ENCODE measurements at regions not wholly inside any gene's neighbourhood (a gene's known extent, or its start where the extent isn't known, plus 50 kb on each side); places are given as distances from the start of the nearest gene placed in this dataset.

GRCh38 chr6:134846865-134847264 is 103.0 kb downstream of the ALDH8A1 start:
- ChIA-PET CTCF (no interaction called here), POLR2A (no interaction called here)
- no peaks in the 10 kb centered on the region for H3K9me3 Mint-ChIP-seq (ENCODE audit: unreplicated experiment)
- peaks cover 6% of the 10 kb centered on the region for H3K4me1 Mint-ChIP-seq (ENCODE audit: low read depth, unreplicated experiment)
- no peaks in the 10 kb centered on the region for H3K36me3 Mint-ChIP-seq (ENCODE audit: insufficient read depth, unreplicated experiment)
- no peak overlapping the region for H3K4me3 Mint-ChIP-seq (ENCODE audit: unreplicated experiment)
- Histone ChIP-seq H3K36me3 (ENCODE audit: control insufficient read depth, insufficient read depth, low read length) (no peaks in the 10 kb centered on the region), H3K27me3 (replicated peaks; ENCODE audit: control insufficient read depth, insufficient read depth, low read length) (no peaks in the 10 kb centered on the region), H3K4me1 (no peaks in the 10 kb centered on the region), H3K9me3 (no peaks in the 10 kb centered on the region), H3K4me3 (ENCODE audit: low read depth, low read length) (no peak overlapping the region)
- H3K27me3 Mint-ChIP-seq (ENCODE audit: insufficient read depth, unreplicated experiment), result no peaks in the 10 kb centered on the region
- TF ChIP-seq CTCF (IDR thresholded peaks at IDR 0.05; ENCODE audit: insufficient read depth in 1 of 2, low read depth in 1 of 2, low read length in 1 of 2, severe bottlenecking in 1 of 2, unreplicated experiment in 1 of 2), result no peak
- no peak overlapping the region for H3K27ac Mint-ChIP-seq (ENCODE audit: unreplicated experiment)
- BruUV-seq (replicated peaks), result no TSS peak
- DNase-seq, result no peak
- intact Hi-C loops (cut with micrococcal nuclease; ENCODE audit: unreplicated experiment), result no loop called here

GRCh38 chr6:134846031-134846430 is 103.9 kb downstream of the ALDH8A1 start:
- POLR2A ChIA-PET, result no interaction called here
- no peak for DNase-seq
- no peaks in the 10 kb centered on the region for H3K27me3 ChIP-seq (replicated peaks; ENCODE audit: control insufficient read depth, insufficient read depth, low read length)
- no peaks in the 10 kb centered on the region for H3K9me3 Mint-ChIP-seq (ENCODE audit: unreplicated experiment)
- intact Hi-C loops (cut with micrococcal nuclease; ENCODE audit: unreplicated experiment), result no loop called here
- no peaks in the 10 kb centered on the region for H3K36me3 ChIP-seq (ENCODE audit: control insufficient read depth, insufficient read depth, low read length)
- H3K4me1 ChIP-seq, result no peaks in the 10 kb centered on the region
- H3K27ac Mint-ChIP-seq (ENCODE audit: unreplicated experiment), result no peak overlapping the region
- CTCF ChIA-PET, result no interaction called here
- no peak overlapping the region for H3K4me3 Mint-ChIP-seq (ENCODE audit: unreplicated experiment)
- no peak for TF ChIP-seq CTCF (IDR thresholded peaks at IDR 0.05; ENCODE audit: insufficient read depth in 1 of 2, low read depth in 1 of 2, low read length in 1 of 2, severe bottlenecking in 1 of 2, unreplicated experiment in 1 of 2)
- no peaks in the 10 kb centered on the region for H3K27me3 Mint-ChIP-seq (ENCODE audit: insufficient read depth, unreplicated experiment)
- H3K36me3 Mint-ChIP-seq (ENCODE audit: insufficient read depth, unreplicated experiment), result no peaks in the 10 kb centered on the region
- H3K4me3 ChIP-seq (ENCODE audit: low read depth, low read length), result no peak overlapping the region
- H3K4me1 Mint-ChIP-seq (ENCODE audit: low read depth, unreplicated experiment), result peaks cover 6% of the 10 kb centered on the region
- H3K9me3 ChIP-seq, result no peaks in the 10 kb centered on the region
- BruUV-seq (replicated peaks), result no TSS peak

GRCh38 chr6:134844120-134844519 is 105.8 kb downstream of the ALDH8A1 start:
- H3K36me3 ChIP-seq (ENCODE audit: control insufficient read depth, insufficient read depth, low read length), result no peaks in the 10 kb centered on the region
- no peak overlapping the region for H3K4me3 ChIP-seq (ENCODE audit: low read depth, low read length)
- BruUV-seq (replicated peaks), result no TSS peak
- H3K27me3 ChIP-seq (replicated peaks; ENCODE audit: control insufficient read depth, insufficient read depth, low read length), result no peaks in the 10 kb centered on the region
- H3K4me1 ChIP-seq, result 0 out of 2 replicates have a peak, but pooled peaks cover 3% of the 10 kb centered on the region
- Mint-ChIP-seq H3K9me3 (ENCODE audit: unreplicated experiment) (no peaks in the 10 kb centered on the region), H3K4me1 (ENCODE audit: low read depth, unreplicated experiment) (peaks cover 21% of the 10 kb centered on the region), H3K27me3 (ENCODE audit: insufficient read depth, unreplicated experiment) (no peaks in the 10 kb centered on the region), H3K36me3 (ENCODE audit: insufficient read depth, unreplicated experiment) (no peaks in the 10 kb centered on the region), H3K27ac (ENCODE audit: unreplicated experiment) (no peak overlapping the region), H3K4me3 (ENCODE audit: unreplicated experiment) (no peak overlapping the region)
- ChIA-PET POLR2A (no interaction called here), CTCF (no interaction called here)
- TF ChIP-seq CTCF (IDR thresholded peaks at IDR 0.05; ENCODE audit: insufficient read depth in 1 of 2, low read depth in 1 of 2, low read length in 1 of 2, severe bottlenecking in 1 of 2, unreplicated experiment in 1 of 2), result no peak
- no peaks in the 10 kb centered on the region for H3K9me3 ChIP-seq
- DNase-seq, result no peak
- intact Hi-C loops (cut with micrococcal nuclease; ENCODE audit: unreplicated experiment), result no loop called here

Measured in Caco-2 (cell line).